ENCODE measurements at regions not wholly inside any gene's neighbourhood (a gene's known extent, or its start where the extent isn't known, plus 50 kb on each side); places are given as distances from the start of the nearest gene placed in this dataset.

GRCh38 chr7:68166525-68166924 is 1169.9 kb downstream of the TYW1 start:
- H3K36me3 ChIP-seq, result no peaks in the 10 kb centered on the region
- no peaks in the 10 kb centered on the region for H3K9me3 ChIP-seq
- no peak overlapping the region for H3K4me3 ChIP-seq
- 37 to 44% (median 41%) methylated on average over 3 of the region's 3 CpGs for WGBS, 4 donors
- no peak overlapping the region for H3K27ac ChIP-seq
- H3K27me3 ChIP-seq, result peaks cover 0 to 25% (median 0%) of the 10 kb centered on the region in 9 donors
- DNase-seq, result no peak
- ATAC-seq, result no peak
- no peaks in the 10 kb centered on the region for H3K4me1 ChIP-seq
- no peak for TF ChIP-seq CTCF (IDR thresholded peaks at IDR 0.05)
- no peak for TF ChIP-seq POLR2A (IDR thresholded peaks at IDR 0.05)
- intact Hi-C loops (cut with DNase I), result no loop called here

DNA sequence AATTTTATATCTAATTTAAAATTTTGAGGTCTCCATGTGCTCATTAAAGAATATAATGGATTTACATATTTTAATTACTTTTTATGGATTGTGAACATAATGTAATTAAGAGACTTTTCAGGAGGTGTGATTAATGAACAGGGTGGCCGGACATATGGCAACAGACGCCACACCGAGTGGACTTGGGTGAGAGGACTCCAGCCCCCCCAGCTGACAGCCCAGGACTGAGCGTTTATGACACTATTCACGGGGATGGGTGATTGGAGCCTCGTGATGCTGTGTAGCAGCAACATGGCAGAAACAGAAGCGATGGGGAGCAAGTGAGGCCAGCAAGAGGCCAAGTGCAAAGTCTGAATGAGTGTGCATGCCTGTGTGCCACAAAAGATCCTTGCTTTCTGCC is 1176.9 kb downstream of the TYW1 start:
- TF ChIP-seq POLR2A (IDR thresholded peaks at IDR 0.05) (no peak), CTCF (IDR thresholded peaks at IDR 0.05) (no peak)
- Histone ChIP-seq H3K27ac (no peak overlapping the region), H3K9me3 (no peaks in the 10 kb centered on the region), H3K36me3 (no peaks in the 10 kb centered on the region), H3K4me3 (no peak overlapping the region), H3K4me1 (no peaks in the 10 kb centered on the region), H3K27me3 (peaks cover 0 to 12% (median 0%) of the 10 kb centered on the region in 9 donors)
- ATAC-seq, result no peak
- intact Hi-C loops (cut with DNase I), result loop anchor here in 1 of 10 donors (10.0 kb wide), 2 partner anchors 549 to 1761 kb away; no protein-coding TSS in a partner anchor
- no peak for DNase-seq
- WGBS, 4 donors, result 77 to 81% (median 79%) methylated on average over 7 of the region's 7 CpGs

DNA sequence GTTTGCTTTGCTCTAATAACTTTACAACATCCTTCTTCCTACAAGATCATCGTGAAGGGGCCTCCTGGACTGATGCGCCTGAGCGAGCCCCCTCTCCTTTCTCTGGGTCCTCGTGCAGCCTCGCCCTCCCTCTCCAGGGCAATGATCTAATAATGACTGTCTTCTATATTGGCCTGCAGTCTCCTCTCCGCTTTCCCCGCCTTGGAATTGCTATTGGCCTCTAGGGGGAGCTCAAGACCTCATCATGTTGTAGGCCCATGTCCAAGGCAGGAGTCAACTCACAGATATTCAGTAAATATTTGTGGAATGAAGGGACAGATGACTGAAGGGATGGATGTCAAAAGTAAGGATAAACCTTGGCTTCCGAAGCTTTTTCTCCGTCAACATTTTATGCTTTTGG is 1180.3 kb downstream of the TYW1 start:
- no peak for TF ChIP-seq POLR2A (IDR thresholded peaks at IDR 0.05)
- peak; percentile 53 to 80 (median 70) for TF ChIP-seq CTCF (IDR thresholded peaks at IDR 0.05)
- H3K36me3 ChIP-seq, result no peaks in the 10 kb centered on the region
- no peaks in the 10 kb centered on the region for H3K4me1 ChIP-seq
- H3K27me3 ChIP-seq, result peaks cover 0 to 5% (median 0%) of the 10 kb centered on the region in 9 donors
- H3K9me3 ChIP-seq, result no peaks in the 10 kb centered on the region
- DNase-seq (peak in 3 of 5 donors; percentile 28 to 39 (median 33)), ATAC-seq (peak in 3 of 4 donors; percentile 61 to 72 (median 70))
- intact Hi-C loops (cut with DNase I), result loop anchor here in 1 of 10 donors (10.0 kb wide), 2 partner anchors 552 to 1758 kb away; no protein-coding TSS in a partner anchor
- 16 to 19% (median 18%) methylated on average over 9 of the region's 9 CpGs for WGBS, 4 donors
- H3K4me3 ChIP-seq, result no peak overlapping the region
- no peak overlapping the region for H3K27ac ChIP-seq

- Histone ChIP-seq H3K27me3 (peaks cover 0 to 4% (median 0%) of the 10 kb centered on the region in 9 donors), H3K4me3 (no peak overlapping the region), H3K36me3 (no peaks in the 10 kb centered on the region), H3K9me3 (no peaks in the 10 kb centered on the region), H3K27ac (no peak overlapping the region), H3K4me1 (no peaks in the 10 kb centered on the region)
- ATAC-seq, result no peak
- no peak for DNase-seq
- intact Hi-C loops (cut with DNase I), result no loop called here
- 64 to 75% (median 72%) methylated on average over 5 of the region's 5 CpGs for WGBS, 4 donors
- TF ChIP-seq POLR2A (IDR thresholded peaks at IDR 0.05) (no peak), CTCF (IDR thresholded peaks at IDR 0.05) (no peak)
These were observed 1184.1 kb downstream of the TYW1 start for GRCh38 chr7:68180761-68181160.
